ENCODE measurements at regions not wholly inside any gene's neighbourhood (a gene's known extent, or its start where the extent isn't known, plus 50 kb on each side); places are given as distances from the start of the nearest gene placed in this dataset.

GRCh38 chr13:58855283-58855682, 1223.7 kb downstream of the PCDH17 start:
- Histone ChIP-seq H3K27me3 (replicated peaks; ENCODE audit: insufficient read depth, low read length) (no peaks in the 10 kb centered on the region), H2AFZ (ENCODE audit: low read length) (no peak overlapping the region), H3K36me3 (replicated peaks; ENCODE audit: insufficient read depth, low read length) (no peaks in the 10 kb centered on the region), H3K4me1 (ENCODE audit: low read length) (no peaks in the 10 kb centered on the region), H3K27ac (ENCODE audit: low read length) (no peak overlapping the region), H3F3A (ENCODE audit: insufficient read depth, low read length) (no peaks in the 10 kb centered on the region), H3K4me3 (ENCODE audit: low read length) (no peak overlapping the region), H3K9me3 (replicated peaks; ENCODE audit: insufficient read depth, low read length) (no peaks in the 10 kb centered on the region), H3K9ac (ENCODE audit: low read length) (no peak overlapping the region), H3K4me2 (ENCODE audit: low read depth, low read length) (no peak overlapping the region), H4K20me1 (ENCODE audit: insufficient read depth, low read length) (no peaks in the 10 kb centered on the region), H3K79me2 (ENCODE audit: low read length) (no peaks in the 10 kb centered on the region), H3K9me2 (replicated peaks; ENCODE audit: insufficient read depth, low read length) (no peaks in the 10 kb centered on the region)
- no peak for DNase-seq
- TF ChIP-seq EZH2phosphoT487 (IDR thresholded peaks at IDR 0.05; ENCODE audit: low read length) (no peak), EZH2 (optimal IDR thresholded peaks at IDR 0.05; ENCODE audit: low read depth, low read length) (no peak)
- TF ChIP-seq, protein P1, sequence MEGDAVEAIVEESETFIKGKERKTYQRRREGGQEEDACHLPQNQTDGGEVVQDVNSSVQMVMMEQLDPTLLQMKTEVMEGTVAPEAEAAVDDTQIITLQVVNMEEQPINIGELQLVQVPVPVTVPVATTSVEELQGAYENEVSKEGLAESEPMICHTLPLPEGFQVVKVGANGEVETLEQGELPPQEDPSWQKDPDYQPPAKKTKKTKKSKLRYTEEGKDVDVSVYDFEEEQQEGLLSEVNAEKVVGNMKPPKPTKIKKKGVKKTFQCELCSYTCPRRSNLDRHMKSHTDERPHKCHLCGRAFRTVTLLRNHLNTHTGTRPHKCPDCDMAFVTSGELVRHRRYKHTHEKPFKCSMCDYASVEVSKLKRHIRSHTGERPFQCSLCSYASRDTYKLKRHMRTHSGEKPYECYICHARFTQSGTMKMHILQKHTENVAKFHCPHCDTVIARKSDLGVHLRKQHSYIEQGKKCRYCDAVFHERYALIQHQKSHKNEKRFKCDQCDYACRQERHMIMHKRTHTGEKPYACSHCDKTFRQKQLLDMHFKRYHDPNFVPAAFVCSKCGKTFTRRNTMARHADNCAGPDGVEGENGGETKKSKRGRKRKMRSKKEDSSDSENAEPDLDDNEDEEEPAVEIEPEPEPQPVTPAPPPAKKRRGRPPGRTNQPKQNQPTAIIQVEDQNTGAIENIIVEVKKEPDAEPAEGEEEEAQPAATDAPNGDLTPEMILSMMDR (IDR thresholded peaks at IDR 0.05; ENCODE audit: low read length), result no peak

GRCh38 chr13:58858870-58859371, 1227.4 kb downstream of the PCDH17 start:
- H3K9me3 ChIP-seq (replicated peaks; ENCODE audit: insufficient read depth, low read length), result no peaks in the 10 kb centered on the region
- no peak for TF ChIP-seq EZH2 (optimal IDR thresholded peaks at IDR 0.05; ENCODE audit: low read depth, low read length)
- TF ChIP-seq, protein P1 (IDR thresholded peaks at IDR 0.05; ENCODE audit: low read length), result no peak
- TF ChIP-seq EZH2phosphoT487 (IDR thresholded peaks at IDR 0.05; ENCODE audit: low read length), result no peak
- H3K4me3 ChIP-seq (ENCODE audit: low read length), result no peak overlapping the region
- H3K27me3 ChIP-seq (replicated peaks; ENCODE audit: insufficient read depth, low read length), result no peaks in the 10 kb centered on the region
- H3K9ac ChIP-seq (ENCODE audit: low read length), result no peak overlapping the region
- H3K4me2 ChIP-seq (ENCODE audit: low read depth, low read length), result no peak overlapping the region
- no peak overlapping the region for H3K27ac ChIP-seq (ENCODE audit: low read length)
- no peaks in the 10 kb centered on the region for H3K79me2 ChIP-seq (ENCODE audit: low read length)
- H3F3A ChIP-seq (ENCODE audit: insufficient read depth, low read length), result no peaks in the 10 kb centered on the region
- no peaks in the 10 kb centered on the region for H3K9me2 ChIP-seq (replicated peaks; ENCODE audit: insufficient read depth, low read length)
- H4K20me1 ChIP-seq (ENCODE audit: insufficient read depth, low read length), result no peaks in the 10 kb centered on the region
- DNase-seq, result no peak
- H2AFZ ChIP-seq (ENCODE audit: low read length), result no peak overlapping the region
- no peaks in the 10 kb centered on the region for H3K36me3 ChIP-seq (replicated peaks; ENCODE audit: insufficient read depth, low read length)
- H3K4me1 ChIP-seq (ENCODE audit: low read length), result no peaks in the 10 kb centered on the region

GRCh38 chr13:58865286-58865685, 1233.7 kb downstream of the PCDH17 start:
- no peak for DNase-seq
- Histone ChIP-seq H3K4me3 (ENCODE audit: low read length) (no peak overlapping the region), H3K4me1 (ENCODE audit: low read length) (no peaks in the 10 kb centered on the region), H3K9ac (ENCODE audit: low read length) (no peak overlapping the region), H4K20me1 (ENCODE audit: insufficient read depth, low read length) (no peaks in the 10 kb centered on the region), H3K36me3 (replicated peaks; ENCODE audit: insufficient read depth, low read length) (no peaks in the 10 kb centered on the region), H3K27ac (ENCODE audit: low read length) (no peak overlapping the region), H3K4me2 (ENCODE audit: low read depth, low read length) (no peak overlapping the region), H3K27me3 (replicated peaks; ENCODE audit: insufficient read depth, low read length) (no peaks in the 10 kb centered on the region), H3F3A (ENCODE audit: insufficient read depth, low read length) (no peaks in the 10 kb centered on the region), H3K9me2 (replicated peaks; ENCODE audit: insufficient read depth, low read length) (no peaks in the 10 kb centered on the region), H3K9me3 (replicated peaks; ENCODE audit: insufficient read depth, low read length) (no peaks in the 10 kb centered on the region), H3K79me2 (ENCODE audit: low read length) (no peaks in the 10 kb centered on the region), H2AFZ (ENCODE audit: low read length) (no peak overlapping the region)
- TF ChIP-seq EZH2 (optimal IDR thresholded peaks at IDR 0.05; ENCODE audit: low read depth, low read length) (no peak), EZH2phosphoT487 (IDR thresholded peaks at IDR 0.05; ENCODE audit: low read length) (no peak)
- TF ChIP-seq, protein P1 (IDR thresholded peaks at IDR 0.05; ENCODE audit: low read length), result no peak
